HEK293T (cell line): ENCODE measurements at regions not wholly inside any gene's neighbourhood (a gene's known extent, or its start where the extent isn't known, plus 50 kb on each side); places are given as distances from the start of the nearest gene placed in this dataset.

Source experiments
- CTCF ChIA-PET: fragments of 350-600 bp; formaldehyde crosslinking; extraction: SDS; loops from one replicate; lab custom pipeline; 2021; ENCODE audit warnings: antibody characterized with exemption, inconsistent platforms; lab: Yijun Ruan, JAX
- POLR2A ChIA-PET: fragments of 350-600 bp; formaldehyde crosslinking; extraction: SDS; loops from one replicate; lab custom pipeline; 2020; ENCODE audit warnings: antibody characterized with exemption, inconsistent platforms; lab: Yijun Ruan, JAX
- DNase-seq: peaks from one replicate; pipeline ENCODE4 v3.0.0; 2012; ENCODE audit warnings: mixed read lengths; ENCODE audit errors: extremely low spot score
- ARNT ChIP-seq: fragments of 450-650 bp; IDR thresholded peaks from 2 replicates; pipeline ENCODE4 v1.6.1; 2017; ENCODE audit warnings: mild to moderate bottlenecking
- BHLHE40 ChIP-seq: fragments of 450-650 bp; IDR thresholded peaks from 2 replicates; pipeline ENCODE4 v1.6.1; 2016; ENCODE audit warnings: mild to moderate bottlenecking, moderate library complexity, borderline replicate concordance
- CTBP1 ChIP-seq: fragments of 450-650 bp; IDR thresholded peaks from 2 replicates; pipeline ENCODE4 v1.6.1; 2016; ENCODE audit warnings: borderline replicate concordance
- ELF4 ChIP-seq: fragments of 450-650 bp; IDR thresholded peaks from 2 replicates; pipeline ENCODE4 v1.6.1; 2017; ENCODE audit warnings: antibody characterized with exemption
- FOXA1 ChIP-seq: fragments of 450-650 bp; IDR thresholded peaks from 2 replicates; pipeline ENCODE4 v1.6.1; 2016; ENCODE audit warnings: mild to moderate bottlenecking
- FOXK2 ChIP-seq: fragments of 450-650 bp; IDR thresholded peaks from 2 replicates; pipeline ENCODE4 v1.6.1; 2016; ENCODE audit warnings: mild to moderate bottlenecking
- FOXM1 ChIP-seq: fragments of 450-650 bp; IDR thresholded peaks from 2 replicates; pipeline ENCODE4 v1.6.1; 2017; ENCODE audit warnings: mild to moderate bottlenecking, borderline replicate concordance
- HDGF ChIP-seq: fragments of 450-650 bp; IDR thresholded peaks from 2 replicates; pipeline ENCODE4 v1.6.1; 2017; ENCODE audit warnings: antibody characterized with exemption, borderline replicate concordance
- L3MBTL2 ChIP-seq: fragments of 450-650 bp; conservative IDR thresholded peaks from 2 replicates; pipeline ENCODE4 v1.6.1; 2016; ENCODE audit warnings: mild to moderate bottlenecking
- LEF1 ChIP-seq: fragments of 450-650 bp; IDR thresholded peaks from 2 replicates; pipeline ENCODE4 v1.6.1; 2017; ENCODE audit warnings: mild to moderate bottlenecking, borderline replicate concordance
- NFRKB ChIP-seq: fragments of 450-650 bp; IDR thresholded peaks from 2 replicates; pipeline ENCODE4 v1.6.1; 2016; ENCODE audit warnings: mild to moderate bottlenecking, moderate library complexity
- PKNOX1 ChIP-seq: fragments of 450-650 bp; IDR thresholded peaks from 2 replicates; pipeline ENCODE4 v1.6.1; 2016
- SP1 ChIP-seq: fragments of 450-650 bp; IDR thresholded peaks from 2 replicates; pipeline ENCODE4 v1.6.1; 2017
- SUZ12 ChIP-seq: fragments of 450-650 bp; IDR thresholded peaks from 2 replicates; pipeline ENCODE4 v1.6.1; 2016; ENCODE audit warnings: mild to moderate bottlenecking
- TARDBP ChIP-seq: fragments of 450-650 bp; IDR thresholded peaks from 2 replicates; pipeline ENCODE4 v1.6.1; 2016
- ZNF384 ChIP-seq: fragments of 450-650 bp; IDR thresholded peaks from 2 replicates; pipeline ENCODE4 v1.6.1; 2016

- TF ChIP-seq ARNT, result no peak
- no peak for TF ChIP-seq NFRKB
- no peak for TF ChIP-seq LEF1
- TF ChIP-seq PKNOX1, result no peak
- no peak for TF ChIP-seq ELF4
- TF ChIP-seq SUZ12, result no peak
- TF ChIP-seq SP1, result no peak
- TF ChIP-seq FOXK2, result no peak
- TF ChIP-seq TARDBP, result no peak
- no peak for TF ChIP-seq HDGF
- DNase-seq, result no peak
- ChIA-PET POLR2A (no interaction called here), CTCF (no interaction called here)
Measured at GRCh38 chrX:55142206-55142918, 53.5 kb downstream of the PAGE2 start.

GRCh38 chrX:55142919-55143310, 54.1 kb downstream of the PAGE2 start:
- no peak for TF ChIP-seq ELF4
- TF ChIP-seq SUZ12, result no peak
- TF ChIP-seq PKNOX1, result no peak
- TF ChIP-seq NFRKB, result no peak
- no peak for TF ChIP-seq LEF1
- no peak for TF ChIP-seq FOXK2
- no peak for TF ChIP-seq FOXA1
- no peak for TF ChIP-seq L3MBTL2
- TF ChIP-seq ARNT, result no peak
- TF ChIP-seq HDGF, result no peak
- TF ChIP-seq FOXM1, result no peak
- TF ChIP-seq BHLHE40, result no peak
- TF ChIP-seq TARDBP, result no peak
- CTCF ChIA-PET, result no interaction called here
- POLR2A ChIA-PET, result no interaction called here
- no peak for DNase-seq

- TF ChIP-seq L3MBTL2 (no peak), PKNOX1 (0 out of 2 replicates have a peak, but pooled peaks have one; percentile 7), FOXA1 (no peak)
- ChIA-PET CTCF (interaction anchor here (0.6 kb wide), 1 partner anchor 17 kb away, joined by 3 read pairs; no protein-coding TSS in a partner anchor), POLR2A (no interaction called here)
- DNase-seq, result no peak
Measured at GRCh38 chrX:55143621-55144020, 54.8 kb downstream of the PAGE2 start.

GRCh38 chrX:55144697-55145096, 55.9 kb downstream of the PAGE2 start:
- no peak for DNase-seq
- POLR2A ChIA-PET, result no interaction called here
- CTCF ChIA-PET, result no interaction called here
- TF ChIP-seq ARNT (no peak), HDGF (no peak), FOXK2 (no peak), SP1 (no peak), ELF4 (no peak), ZNF384 (no peak), PKNOX1 (no peak), NFRKB (no peak), L3MBTL2 (no peak), FOXM1 (no peak), TARDBP (no peak), SUZ12 (no peak), CTBP1 (no peak), BHLHE40 (no peak)

GRCh38 chrX:55149242-55149641, 60.4 kb downstream of the PAGE2 start:
- TF ChIP-seq BHLHE40 (no peak), PKNOX1 (no peak), FOXA1 (no peak), TARDBP (no peak)
- ChIA-PET CTCF (no interaction called here), POLR2A (no interaction called here)
- no peak for DNase-seq

- ChIA-PET POLR2A (interaction anchor here (1.1 kb wide), 1 partner anchor 10 kb away, joined by 6 read pairs; no protein-coding TSS in a partner anchor), CTCF (no interaction called here)
- no peak for DNase-seq
- TF ChIP-seq ZNF384 (no peak), BHLHE40 (no peak), L3MBTL2 (no peak), PKNOX1 (peak; percentile 86), SUZ12 (no peak), NFRKB (no peak), ARNT (peak; percentile 79), HDGF (no peak), FOXA1 (peak; percentile 25; the same call in 1 of the 2 replicates), SP1 (no peak), TARDBP (no peak), CTBP1 (peak; percentile 77; the same call in 1 of the 2 replicates), FOXM1 (no peak), ELF4 (no peak), LEF1 (no peak), FOXK2 (no peak)
Measured at GRCh38 chrX:55151199-55151598, 62.4 kb downstream of the PAGE2 start.
